ENCODE measurements at regions not wholly inside any gene's neighbourhood (a gene's known extent, or its start where the extent isn't known, plus 50 kb on each side); places are given as distances from the start of the nearest gene placed in this dataset.
"Not testable (repeated sequence)": the region's sequence is repeated elsewhere in the genome, so short reads cannot be mapped to it uniquely, and the experiment has no call there.

DNA sequence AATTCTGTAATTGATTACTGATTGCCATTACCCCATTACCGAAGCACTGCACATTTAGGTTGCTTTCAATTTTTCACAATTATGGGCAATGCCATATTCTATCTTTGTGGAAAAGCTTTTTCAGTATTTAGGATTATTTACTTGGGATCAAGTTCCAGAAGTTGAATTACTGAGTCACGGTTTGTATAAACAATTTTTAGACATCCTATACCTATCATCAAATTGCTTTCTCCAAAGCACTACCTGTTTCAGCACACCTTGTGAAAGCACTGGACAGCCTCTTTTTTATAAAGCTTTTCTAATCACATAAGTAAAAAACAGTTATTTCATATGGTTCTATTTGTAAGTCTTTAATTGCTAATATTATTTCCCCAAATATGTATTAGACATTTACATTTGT lies 221.5 kb upstream of the CAND1 start:
- DNase-seq, result no peak

- no peak for DNase-seq
These were observed 220.8 kb upstream of the CAND1 start for GRCh38 chr12:67048371-67048770.

- not testable (repeated sequence) for DNase-seq
These were observed 220.0 kb upstream of the CAND1 start for GRCh38 chr12:67049199-67049598.

DNA sequence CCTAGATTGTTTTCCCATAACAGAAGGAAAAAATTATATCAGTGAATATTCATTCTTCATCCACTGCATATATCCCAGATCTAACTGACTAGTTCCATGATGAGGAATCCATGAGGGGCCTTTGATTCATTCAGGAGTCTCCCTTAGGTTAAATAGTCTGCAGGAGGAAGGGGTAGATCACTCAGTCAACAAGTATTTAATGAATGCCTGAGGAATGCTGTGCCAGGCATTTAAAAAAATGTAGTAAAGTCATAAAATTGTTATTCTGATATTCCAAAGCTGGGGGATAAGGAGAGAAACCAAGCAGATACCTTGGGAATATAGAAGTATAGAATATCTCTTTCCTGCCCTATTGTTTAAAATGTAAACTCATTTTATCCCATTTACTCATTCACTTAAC lies 216.2 kb upstream of the CAND1 start:
- DNase-seq, result no peak

GRCh38 chr12:67056329-67056728 lies 212.8 kb upstream of the CAND1 start:
- no peak for DNase-seq

DNA sequence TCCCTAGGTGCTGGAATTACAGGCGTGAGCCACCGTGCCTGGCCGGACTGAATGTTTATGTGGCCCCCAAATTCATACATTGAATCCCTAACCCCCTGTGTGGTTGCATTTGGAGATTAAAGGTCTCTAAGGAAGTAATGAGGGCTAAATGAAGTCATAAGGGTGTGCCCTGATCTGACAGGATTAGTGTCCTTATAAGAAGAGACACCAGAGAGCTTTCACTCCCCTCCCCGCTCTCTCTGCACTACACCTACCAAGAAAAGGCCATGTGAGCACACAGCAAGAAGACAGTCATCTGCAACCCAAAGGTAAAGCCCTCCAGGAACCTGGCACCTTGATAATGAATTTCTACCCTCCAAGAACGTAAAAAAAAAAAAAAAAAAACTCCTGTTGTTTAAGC lies 212.1 kb upstream of the CAND1 start:
- DNase-seq, result no peak

DNA sequence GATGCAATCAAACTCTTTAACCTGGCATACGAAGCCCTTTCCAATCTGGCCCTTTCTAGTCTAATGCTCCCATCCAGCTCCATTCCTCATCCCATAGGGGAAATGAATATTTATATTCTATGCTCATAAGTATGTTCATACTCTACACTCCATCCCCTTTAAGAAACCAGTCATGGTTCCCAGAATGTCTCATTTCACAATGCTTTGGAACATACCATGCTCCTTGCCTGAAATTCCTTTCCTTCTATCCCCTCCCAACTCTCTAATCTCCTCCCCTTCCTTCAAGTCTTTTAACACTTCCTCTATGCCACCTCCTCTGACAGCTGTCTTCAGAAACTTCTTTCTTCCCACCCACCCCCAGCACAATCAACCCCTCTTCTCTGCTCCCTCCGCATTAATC lies 207.0 kb upstream of the CAND1 start:
- DNase-seq, result no peak

DNA sequence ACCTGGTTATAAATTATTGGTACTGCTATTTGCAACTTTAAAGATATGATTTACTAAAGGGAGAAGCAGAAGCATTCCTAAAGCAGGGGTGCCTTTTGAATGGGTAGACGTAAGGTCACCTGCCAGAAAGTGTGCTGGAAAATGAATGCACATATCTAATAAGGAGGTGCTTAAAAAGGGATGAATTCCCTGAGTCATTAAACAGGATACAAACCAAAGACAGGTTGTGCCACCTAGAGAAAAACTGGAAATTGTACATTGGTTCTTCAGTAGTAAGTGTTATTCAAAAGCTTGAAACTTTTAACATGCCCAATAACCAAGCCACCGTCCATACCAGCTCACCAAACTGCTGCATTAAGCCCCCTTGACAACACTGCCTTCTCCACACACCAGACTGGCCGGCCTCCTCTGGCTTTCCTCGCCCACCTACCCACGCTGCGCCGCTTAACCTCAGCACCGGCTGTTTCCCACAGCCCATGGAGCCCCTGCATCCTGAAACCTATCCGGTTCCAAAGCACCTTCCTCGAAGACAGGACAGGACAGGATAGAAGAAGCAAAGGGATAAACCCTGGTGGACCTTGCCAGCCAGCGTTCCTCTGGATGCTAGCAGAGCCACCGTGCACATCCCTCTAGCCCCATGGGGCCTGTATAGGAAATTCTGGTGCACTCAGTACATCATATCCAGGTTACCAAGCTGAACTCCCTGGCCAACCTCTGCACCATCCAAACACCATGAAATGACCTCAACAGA lies 201.5 kb upstream of the CAND1 start:
- DNase-seq, result no peak

DNA sequence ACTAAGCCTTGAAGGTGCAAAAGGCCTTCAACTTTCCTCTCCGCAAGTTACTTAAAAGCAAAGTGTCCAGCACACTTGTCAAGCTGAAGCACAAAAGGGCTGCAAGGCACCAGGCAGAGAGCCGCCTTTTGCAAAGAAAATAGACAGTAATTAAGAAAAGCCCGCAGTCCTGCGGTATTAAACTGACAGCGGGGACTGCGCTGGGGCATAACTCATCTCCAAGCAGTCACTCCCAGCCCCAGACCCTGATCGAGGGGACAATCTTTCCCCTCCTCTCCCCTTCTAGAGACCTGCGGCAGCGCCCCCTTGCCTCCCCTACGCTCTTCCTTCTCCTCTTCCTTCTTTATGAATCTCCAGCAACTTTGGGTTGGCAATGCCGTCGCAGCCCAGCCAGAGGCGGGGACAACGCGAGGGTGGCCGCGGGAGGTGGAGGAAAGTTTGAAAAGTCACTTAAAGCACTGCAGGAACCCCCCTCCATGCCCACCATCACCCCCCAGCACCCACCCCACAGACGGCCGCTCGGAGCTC lies 200.9 kb upstream of the CAND1 start:
- no peak for DNase-seq

- peak; percentile 51 for DNase-seq
These were observed 200.3 kb upstream of the CAND1 start for GRCh38 chr12:67068761-67069450.

- DNase-seq, result peak; percentile 52
These were observed 199.5 kb upstream of the CAND1 start for GRCh38 chr12:67069451-67070306.

DNA sequence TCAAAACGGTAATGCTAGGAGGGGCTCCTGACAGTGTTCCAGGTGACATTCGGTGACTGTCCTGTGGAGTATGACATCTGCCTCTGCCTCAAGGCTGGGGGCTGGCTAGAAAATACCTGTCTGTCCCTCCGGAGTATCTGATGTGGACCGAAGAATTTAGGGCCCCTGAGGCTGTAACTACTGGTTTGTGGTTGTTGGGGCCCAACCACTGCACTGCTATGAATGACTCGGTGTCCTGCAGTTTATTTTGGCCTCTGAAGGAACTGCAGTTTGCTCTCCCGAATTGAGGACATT lies 198.9 kb upstream of the CAND1 start:
- no peak for DNase-seq

DNA sequence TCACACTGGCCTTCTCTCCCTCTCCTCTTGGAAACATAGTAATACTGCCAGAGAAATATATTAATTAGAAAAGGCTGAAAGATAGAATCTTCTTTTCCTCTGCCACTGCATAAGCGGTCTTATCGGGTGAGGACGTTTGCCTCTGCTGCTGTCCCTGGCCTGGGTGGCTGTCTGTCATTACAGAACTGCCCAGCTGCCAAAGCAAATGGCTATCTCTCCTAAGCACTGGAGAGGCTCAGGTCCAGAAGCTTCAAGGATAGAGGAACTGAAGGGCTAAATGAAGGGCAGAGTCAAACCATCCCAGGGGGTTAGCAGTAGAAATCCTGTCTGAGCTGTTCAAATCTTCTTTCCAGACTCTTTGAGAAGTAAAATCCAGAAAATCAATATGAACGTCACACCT lies 198.6 kb upstream of the CAND1 start:
- DNase-seq, result no peak

GRCh38 chr12:67072281-67072680 lies 196.9 kb upstream of the CAND1 start:
- DNase-seq, result not testable (repeated sequence)

DNA sequence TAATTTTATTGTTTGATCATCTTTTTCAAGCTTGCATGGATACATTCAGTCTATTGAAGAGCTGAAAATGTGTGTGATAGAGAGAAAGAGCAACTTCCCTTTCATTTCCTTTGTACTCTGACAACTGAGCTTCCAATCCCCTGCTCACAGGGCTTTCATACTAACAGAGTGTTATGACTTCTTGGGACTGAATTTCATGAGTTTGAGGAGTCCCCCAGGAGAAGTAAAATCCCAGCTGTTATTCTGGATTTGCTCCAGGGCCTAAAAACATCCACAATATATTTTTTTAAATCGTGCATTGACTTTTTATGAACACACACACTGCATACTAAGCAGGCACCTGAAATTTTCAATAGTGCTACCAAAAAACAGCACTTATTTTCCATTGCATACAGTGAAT lies 195.8 kb upstream of the CAND1 start:
- no peak for DNase-seq

GRCh38 chr12:67074072-67074471 lies 195.1 kb upstream of the CAND1 start:
- DNase-seq, result no peak

DNA sequence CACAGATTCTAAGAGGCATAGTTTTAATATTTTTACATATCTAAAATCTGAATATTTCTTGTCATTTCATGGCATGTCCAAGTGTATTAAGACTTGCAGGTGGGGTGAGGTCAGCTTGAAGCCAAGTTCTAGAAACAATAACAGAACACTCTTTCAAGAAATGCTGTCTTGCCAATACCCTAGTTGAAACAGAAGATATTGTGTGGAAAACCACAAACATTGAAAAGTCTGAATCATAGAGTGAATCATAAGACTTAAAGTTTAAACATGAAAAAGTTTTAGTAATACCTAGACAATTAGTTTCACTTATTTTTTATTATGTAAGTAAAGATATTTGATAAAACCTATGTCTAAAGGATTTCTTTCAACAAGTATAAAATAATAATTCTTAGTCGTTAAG lies 191.5 kb upstream of the CAND1 start:
- DNase-seq, result no peak

GRCh38 chr12:67078957-67079356 lies 190.2 kb upstream of the CAND1 start:
- DNase-seq, result no peak

GRCh38 chr12:67080637-67081036 lies 188.5 kb upstream of the CAND1 start:
- no peak for DNase-seq

DNA sequence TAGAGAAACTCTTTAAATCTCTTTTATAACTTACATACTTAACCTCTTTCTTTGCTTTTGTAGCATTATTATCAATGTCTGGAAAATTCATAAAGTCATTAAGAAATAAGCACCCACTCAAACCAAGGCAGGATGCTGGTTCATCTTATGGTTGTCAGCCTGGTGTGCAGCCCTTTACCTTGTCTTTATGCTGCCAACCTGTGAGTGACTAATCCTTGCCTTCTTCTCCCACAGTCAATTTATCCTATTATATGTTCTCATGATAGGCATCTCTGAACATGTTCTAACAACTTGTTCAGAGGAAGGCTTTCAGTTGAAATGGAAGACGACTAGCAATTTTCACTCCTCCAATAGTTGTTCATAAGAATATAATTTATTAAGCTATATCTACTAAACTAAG lies 186.9 kb upstream of the CAND1 start:
- no peak for DNase-seq

GRCh38 chr12:67085699-67086098 lies 183.5 kb upstream of the CAND1 start:
- DNase-seq, result no peak

DNA sequence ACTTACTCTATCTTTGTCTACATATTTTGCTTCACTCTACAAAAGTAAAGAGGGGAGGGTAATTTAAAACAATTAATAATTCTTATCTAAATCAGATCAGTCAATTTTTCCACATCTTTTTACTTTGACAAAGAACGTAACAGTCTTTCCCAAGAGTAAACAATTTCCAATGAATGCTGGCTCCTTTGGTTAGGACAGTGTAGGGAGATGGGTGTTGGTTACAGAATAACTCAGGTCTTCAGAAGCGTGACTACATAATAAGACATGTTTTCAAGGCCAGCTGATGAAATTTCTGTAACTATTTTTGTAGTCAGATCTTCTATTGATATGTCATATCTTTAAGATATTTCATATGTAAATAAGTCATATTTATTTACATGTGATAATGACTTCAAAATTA lies 183.0 kb upstream of the CAND1 start:
- no peak for DNase-seq

GRCh38 chr12:67088401-67089118 lies 180.6 kb upstream of the CAND1 start:
- DNase-seq, result no peak

Measured in activated CD4-positive, alpha-beta T cell treated with anti-CD3 and anti-CD28 coated beads, Interleukin-2, amount 50 U/mL, for 1 hour (primary cell).